GM12892 (cell line): ENCODE measurements at regions not wholly inside any gene's neighbourhood (a gene's known extent, or its start where the extent isn't known, plus 50 kb on each side); places are given as distances from the start of the nearest gene placed in this dataset.

ENCODE experiments used
- DNase-seq: peaks from one replicate; pipeline ENCODE4 v3.0.0; 2011; ENCODE audit not compliant: insufficient read length
- FAIRE-seq: peaks from 2 replicates; lab custom pipeline; 2011; peaks lifted over from hg19 to GRCh38; lab: Jason Lieb, UNC
- POLR2A ChIP-seq: IDR thresholded peaks from 2 replicates; pipeline ENCODE4 v1.6.1; 2011; ENCODE audit warnings: low read depth, low read length, control low read depth
- POLR2AphosphoS5 ChIP-seq: IDR thresholded peaks from 2 replicates; pipeline ENCODE4 v1.6.1; 2011; ENCODE audit warnings: low read depth, low read length, control low read depth
- TAF1 ChIP-seq: IDR thresholded peaks from 2 replicates; pipeline ENCODE4 v1.6.1; 2011; ENCODE audit warnings: low read depth, mild to moderate bottlenecking, control low read depth, low read length, borderline replicate concordance

- FAIRE-seq (no peak), DNase-seq (no peak)
- no peak for TF ChIP-seq TAF1
- TF ChIP-seq POLR2AphosphoS5, result no peak
- no peak for TF ChIP-seq POLR2A
Measured at GRCh38 chr19:30118760-30119159, 176.7 kb downstream of the URI1 start.

GRCh38 chr19:30119180-30119908, 177.3 kb downstream of the URI1 start:
- DNase-seq, result no peak
- TF ChIP-seq POLR2AphosphoS5 (no peak), POLR2A (no peak), TAF1 (no peak)
- no peak for FAIRE-seq

GRCh38 chr19:30120860-30121484, 178.9 kb downstream of the URI1 start:
- TF ChIP-seq POLR2AphosphoS5 (no peak), TAF1 (no peak), POLR2A (no peak)
- DNase-seq, result no peak
- no peak for FAIRE-seq

- FAIRE-seq (no peak), DNase-seq (no peak)
- TF ChIP-seq TAF1, result no peak
- no peak for TF ChIP-seq POLR2A
- TF ChIP-seq POLR2AphosphoS5, result no peak
Measured at GRCh38 chr19:30122431-30122830, 180.4 kb downstream of the URI1 start.

GRCh38 chr19:30123119-30123518, 181.1 kb downstream of the URI1 start:
- DNase-seq, result no peak
- FAIRE-seq, result no peak
- TF ChIP-seq TAF1 (no peak), POLR2A (no peak), POLR2AphosphoS5 (no peak)

- DNase-seq, result no peak
- FAIRE-seq, result no peak
- TF ChIP-seq POLR2A (no peak), POLR2AphosphoS5 (no peak), TAF1 (no peak)
Measured at GRCh38 chr19:30123611-30124010, 181.6 kb downstream of the URI1 start.

GRCh38 chr19:30128211-30128610, 186.2 kb downstream of the URI1 start:
- no peak for TF ChIP-seq TAF1
- TF ChIP-seq POLR2AphosphoS5, result no peak
- TF ChIP-seq POLR2A, result no peak
- no peak for FAIRE-seq
- DNase-seq, result no peak

- FAIRE-seq (no peak), DNase-seq (no peak)
- TF ChIP-seq POLR2A, result no peak
- no peak for TF ChIP-seq POLR2AphosphoS5
- TF ChIP-seq TAF1, result no peak
Measured at GRCh38 chr19:30130356-30131122, 188.5 kb downstream of the URI1 start.

- TF ChIP-seq TAF1 (no peak), POLR2AphosphoS5 (no peak), POLR2A (no peak)
- DNase-seq, result no peak
- FAIRE-seq, result no peak
Measured at GRCh38 chr19:30131246-30131645, 189.2 kb downstream of the URI1 start.

GRCh38 chr19:30131722-30132291, 189.8 kb downstream of the URI1 start:
- DNase-seq, result no peak
- FAIRE-seq, result no peak
- TF ChIP-seq TAF1 (no peak), POLR2AphosphoS5 (no peak), POLR2A (no peak)
